ENCODE measurements at regions not wholly inside any gene's neighbourhood (a gene's known extent, or its start where the extent isn't known, plus 50 kb on each side); places are given as distances from the start of the nearest gene placed in this dataset.
"Not testable (repeated sequence)": the region's sequence is repeated elsewhere in the genome, so short reads cannot be mapped to it uniquely, and the experiment has no call there.

DNA sequence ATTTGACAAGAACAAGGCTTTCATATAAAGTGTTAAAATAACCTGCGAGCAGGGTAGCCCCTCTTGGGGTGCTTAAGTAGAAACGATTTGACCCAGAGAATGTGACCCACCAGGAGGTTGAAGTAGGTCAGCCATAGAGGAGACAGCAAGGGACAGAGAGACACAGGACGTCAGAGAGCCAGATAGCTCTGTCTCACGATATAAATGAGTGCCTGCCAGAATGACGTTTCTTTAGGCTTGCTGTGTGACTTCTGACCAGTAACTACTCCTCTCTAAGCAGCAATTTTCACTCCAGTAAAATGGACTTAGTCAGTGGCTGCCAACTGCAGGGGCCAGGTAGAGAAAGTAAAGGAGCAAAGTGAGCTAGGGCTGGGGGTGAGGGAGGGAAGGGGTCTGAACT lies 473.0 kb upstream of the C16orf82 start:
- no peak for DNase-seq (ENCODE audit: low read depth)

DNA sequence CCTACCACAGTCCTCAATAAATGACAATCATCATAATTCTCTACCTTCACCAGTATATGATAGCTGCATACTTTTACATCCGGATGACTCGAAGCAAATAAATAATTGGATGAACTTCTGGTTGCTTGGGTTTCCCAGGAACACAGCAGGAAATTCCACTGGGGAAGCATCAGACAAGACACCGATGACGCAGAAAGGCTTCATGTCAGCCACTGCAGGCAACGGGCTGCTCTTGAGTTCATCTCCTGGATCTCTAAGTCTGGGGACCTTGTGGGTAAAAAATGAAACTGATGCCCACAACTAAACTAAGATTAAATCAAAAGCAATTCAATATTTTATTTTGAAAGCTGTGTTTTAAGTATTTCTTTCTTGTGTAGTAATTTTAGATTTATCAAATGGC lies 472.1 kb upstream of the C16orf82 start:
- DNase-seq (ENCODE audit: low read depth) = peak; percentile 12

DNA sequence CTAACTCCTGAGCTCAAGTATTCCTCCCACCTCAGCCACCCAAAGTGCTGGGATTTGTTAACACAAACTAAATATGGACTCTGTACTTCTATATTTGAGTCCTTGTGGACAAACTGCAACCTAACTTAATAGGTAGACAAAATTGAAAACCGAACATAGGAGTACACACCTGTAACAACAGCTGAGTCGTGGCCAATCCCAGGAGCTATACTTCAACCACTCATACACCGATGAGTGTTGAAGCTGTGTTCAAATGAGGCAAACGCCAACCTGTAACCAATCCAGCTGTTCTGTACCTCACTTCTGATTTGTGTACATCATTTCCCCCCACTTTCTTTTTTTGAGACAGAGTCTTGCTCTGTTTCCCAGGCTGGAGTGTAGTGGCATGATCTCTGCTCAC lies 471.5 kb upstream of the C16orf82 start:
- DNase-seq (ENCODE audit: low read depth) = no peak

DNA sequence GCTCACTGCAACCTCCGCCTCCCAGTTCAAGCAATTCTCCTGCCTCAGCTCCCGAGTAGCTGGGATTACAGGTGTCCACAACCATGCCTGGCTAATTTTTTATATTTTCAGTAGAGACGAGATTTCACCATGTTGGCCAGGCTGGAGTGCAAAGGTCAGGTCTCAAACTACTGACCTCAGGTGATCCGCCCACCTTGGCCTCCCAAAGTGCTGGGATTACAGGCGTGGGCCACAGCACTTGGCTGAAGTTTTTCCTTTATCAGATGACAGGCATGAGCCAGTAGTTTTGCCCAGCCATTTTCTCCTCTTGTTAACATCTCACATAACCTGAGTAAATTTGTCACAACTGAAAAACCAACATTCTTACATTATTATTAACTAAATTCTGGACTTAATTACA lies 470.7 kb upstream of the C16orf82 start:
- not testable (repeated sequence) for DNase-seq (ENCODE audit: low read depth)

DNA sequence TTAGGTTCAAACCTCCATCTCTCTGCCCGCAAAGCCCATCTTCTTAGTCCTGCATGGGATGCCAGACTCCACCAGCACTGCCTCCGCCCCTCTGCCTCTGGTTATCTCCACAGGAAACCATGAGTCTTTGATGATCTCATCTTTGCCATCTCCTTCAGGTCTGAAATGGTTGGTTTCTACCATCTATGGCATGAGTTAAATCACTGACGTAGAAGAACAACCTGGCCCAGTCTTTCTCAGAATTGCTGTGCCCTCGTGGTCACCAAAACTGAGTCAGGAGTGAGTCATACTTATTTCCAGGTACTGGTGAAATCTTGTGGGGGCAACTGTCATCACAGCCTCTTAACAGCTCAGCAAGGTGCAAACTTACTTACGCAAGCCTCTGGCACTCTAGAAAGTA lies 468.7 kb upstream of the C16orf82 start:
- peak; percentile 37 for DNase-seq (ENCODE audit: low read depth)

DNA sequence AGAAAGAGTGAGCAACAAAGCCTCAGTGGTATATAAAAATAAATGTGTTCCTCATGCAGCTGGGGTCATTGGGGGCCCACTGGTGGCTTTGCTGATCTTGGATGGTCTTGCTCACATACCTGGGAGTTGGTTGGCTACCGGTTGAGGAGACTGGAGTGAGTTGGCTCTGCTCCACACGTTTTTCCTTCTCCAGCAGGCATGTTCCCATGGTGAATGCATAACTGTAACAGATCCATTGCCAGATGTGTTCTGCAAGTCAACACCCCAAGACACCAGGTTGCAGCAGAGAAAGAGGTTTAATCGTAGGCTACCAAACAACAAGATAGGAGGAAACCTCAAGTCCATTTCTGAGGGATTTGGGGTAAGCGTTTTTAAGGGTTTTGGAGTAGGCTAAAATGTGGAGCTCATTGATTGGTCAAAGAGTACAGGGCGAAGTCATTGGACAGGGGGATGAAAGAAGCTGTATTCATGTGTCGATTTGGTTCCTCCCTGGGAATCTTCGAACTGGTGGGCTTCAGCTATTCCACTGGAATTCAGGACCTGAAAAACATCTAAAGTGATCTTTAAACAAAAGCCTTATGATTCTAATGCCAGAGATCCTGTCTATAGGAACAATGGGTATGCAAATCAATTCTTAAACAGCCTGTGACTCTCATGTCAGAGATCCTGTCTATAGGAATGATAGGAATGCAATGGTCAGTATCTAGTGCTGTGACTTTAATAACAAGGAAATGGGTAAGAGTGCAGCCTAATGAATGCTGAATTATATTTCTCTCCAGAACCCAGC lies 467.5 kb upstream of the C16orf82 start:
- DNase-seq (ENCODE audit: low read depth) = no peak

DNA sequence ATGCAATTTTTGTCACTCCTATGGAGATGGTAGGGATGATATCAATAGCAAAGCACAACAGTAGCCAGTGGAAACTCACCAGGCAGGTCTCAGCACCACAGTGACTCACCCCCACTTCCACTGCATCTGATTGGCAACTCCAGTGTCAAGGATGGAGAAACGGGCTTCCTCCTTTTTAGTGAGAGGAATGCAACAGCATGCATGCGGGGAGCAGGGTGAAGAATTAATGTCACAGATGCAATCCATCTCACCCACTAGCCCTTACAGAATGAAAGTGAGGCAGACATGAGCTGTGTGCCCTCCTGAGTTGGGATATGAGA lies 467.0 kb upstream of the C16orf82 start:
- DNase-seq (ENCODE audit: low read depth) = peak; percentile 1

DNA sequence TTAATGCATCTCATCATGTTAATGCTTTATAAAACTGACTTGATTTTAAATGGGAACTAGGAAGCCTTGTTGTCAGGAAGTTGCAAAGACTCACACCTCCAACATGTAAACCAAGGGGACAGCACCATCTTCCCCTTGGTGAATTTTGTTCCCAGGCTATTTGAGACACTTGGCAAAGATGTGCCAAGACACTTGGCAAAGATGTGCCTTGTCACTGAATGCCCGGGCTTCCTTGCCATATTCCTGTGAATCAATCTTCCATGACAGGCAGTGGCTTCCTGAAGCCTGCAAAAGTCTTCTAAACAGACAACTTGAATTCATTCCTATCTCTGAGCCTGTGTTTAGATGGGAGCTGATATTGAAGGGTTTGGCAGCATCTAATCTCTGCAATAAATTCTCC lies 465.4 kb upstream of the C16orf82 start:
- DNase-seq (ENCODE audit: low read depth) = no peak

DNA sequence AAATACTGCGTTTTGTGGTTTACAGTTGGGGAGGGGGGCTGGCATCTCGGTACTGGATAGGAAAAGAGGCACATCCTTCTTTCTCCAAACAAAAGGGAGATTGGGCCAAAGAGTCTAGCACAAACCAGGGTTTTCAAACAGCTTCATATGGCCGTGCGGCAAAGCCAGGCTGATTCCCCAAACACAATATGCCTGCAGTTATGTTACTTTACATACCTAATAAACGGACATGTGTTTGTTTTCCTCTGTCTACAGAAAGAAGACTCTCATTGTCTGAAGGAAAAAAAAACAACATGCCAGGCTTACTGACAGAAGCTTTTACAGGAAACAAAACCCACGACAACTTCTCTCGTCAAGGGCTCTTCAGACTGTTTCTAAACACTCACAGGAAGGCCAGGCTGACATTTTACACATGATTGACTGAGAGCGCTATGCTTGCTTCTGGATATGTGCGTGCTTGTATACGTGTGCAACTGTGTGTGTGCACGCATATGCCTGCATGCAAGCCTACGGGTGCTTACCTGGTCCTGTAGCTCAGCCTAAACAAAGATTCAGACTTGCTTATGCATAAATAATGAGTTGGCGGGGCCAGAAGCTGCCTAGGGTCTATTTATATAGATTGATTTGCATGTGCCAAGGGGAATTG lies 461.0 kb upstream of the C16orf82 start:
- DNase-seq (ENCODE audit: low read depth) = no peak

DNA sequence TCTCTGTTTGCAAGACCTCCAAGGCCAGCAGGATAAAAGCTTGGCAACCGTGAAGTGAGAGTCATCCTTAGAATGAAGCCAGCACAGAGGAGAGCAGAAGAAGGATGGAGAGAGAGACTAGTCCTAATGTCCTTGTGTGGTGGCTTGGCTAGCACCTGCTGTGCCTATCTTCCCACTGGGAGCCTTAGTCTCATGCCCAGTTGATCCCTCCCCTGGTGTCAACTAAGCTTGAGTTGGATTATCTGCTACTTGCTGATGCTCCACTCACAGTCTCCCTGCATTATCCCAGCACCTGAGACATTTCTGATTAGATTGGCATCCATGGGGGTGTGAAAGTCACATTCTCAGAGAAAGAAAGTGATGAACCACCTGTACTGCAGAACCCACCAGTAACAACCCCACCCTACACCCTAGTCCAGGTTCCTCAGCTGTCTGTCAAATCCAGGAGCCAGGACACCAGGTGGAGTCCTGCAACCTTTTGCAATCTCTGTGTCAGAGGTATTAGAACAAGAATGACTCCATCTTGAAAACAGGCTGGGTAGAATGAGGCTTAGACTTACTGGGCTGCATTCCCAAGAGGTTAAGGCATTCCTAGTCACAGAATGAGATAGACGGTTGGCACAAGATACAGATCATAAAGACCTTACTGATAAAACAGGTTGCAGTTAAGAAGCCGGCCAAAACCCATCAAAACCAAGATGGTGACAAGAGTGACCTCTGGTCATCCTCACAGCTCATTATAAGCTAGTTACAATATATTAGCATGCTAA lies 460.2 kb upstream of the C16orf82 start:
- no peak for DNase-seq (ENCODE audit: low read depth)

DNA sequence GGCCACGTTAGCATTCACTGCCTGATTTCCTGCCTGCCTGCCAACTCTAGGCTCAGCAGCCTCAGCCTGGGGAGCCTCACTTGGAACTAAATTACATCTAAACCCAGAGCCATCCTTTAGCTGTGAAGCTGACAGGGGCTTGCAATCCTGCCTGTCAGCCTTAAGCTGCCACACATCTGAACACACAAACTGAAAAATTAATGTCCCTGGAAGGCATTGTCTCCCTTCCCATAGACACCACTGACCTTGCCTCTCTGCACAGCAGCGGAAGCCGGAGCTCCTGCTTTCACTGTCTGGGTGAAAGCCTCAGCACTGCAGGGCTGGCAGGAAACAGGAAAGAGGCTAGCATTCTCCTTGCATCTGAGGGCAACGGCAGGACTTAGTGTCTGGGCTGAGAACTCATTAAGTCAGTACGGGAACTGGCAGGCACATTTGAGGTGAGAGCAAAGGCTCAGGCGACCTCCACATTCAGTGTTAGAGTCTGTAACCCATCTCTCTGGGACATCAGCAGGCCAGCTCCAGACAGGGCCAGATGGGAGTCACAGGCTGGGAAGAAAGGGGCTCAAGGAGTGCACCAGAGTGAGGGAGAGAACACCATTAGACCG lies 452.4 kb upstream of the C16orf82 start:
- DNase-seq (ENCODE audit: low read depth) = no peak

DNA sequence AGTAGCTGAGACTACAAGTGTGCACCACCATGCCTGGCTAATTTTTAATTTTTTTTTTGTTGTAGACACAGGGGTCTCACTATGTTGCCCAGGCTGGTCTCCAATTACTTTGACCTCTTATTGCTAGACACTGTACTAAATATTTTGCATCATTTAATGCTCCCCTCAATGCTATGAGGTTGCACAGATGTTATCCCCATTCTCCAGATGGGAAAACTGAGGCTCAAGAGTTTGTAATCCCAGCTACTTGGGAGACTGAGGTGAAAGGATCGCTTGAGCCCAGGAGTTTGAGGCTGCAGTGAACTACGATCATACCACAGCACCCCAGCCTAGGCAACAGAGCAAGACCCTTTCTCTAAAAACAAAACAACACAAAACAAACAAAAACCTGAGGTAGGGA lies 443.3 kb upstream of the C16orf82 start:
- no peak for DNase-seq (ENCODE audit: low read depth)

DNA sequence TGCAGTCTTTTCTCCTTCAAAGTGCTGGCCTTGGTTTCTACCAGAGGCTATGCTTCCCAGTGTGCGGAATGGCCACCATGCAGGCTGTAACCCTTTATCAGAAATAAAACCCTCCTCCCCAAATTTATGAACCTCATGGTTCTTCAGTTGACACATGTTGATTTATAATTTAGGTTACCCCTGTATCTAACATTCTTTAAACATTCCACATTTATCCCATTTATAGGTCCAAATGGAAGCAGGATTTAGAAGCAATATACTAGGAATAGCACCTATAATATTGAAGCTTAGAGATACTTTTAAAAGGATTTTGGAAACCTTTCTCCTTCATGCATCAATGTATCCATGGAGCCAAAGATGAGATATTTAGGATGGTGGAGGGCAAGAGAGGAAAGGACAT lies 438.8 kb upstream of the C16orf82 start:
- DNase-seq (ENCODE audit: low read depth) = no peak

DNA sequence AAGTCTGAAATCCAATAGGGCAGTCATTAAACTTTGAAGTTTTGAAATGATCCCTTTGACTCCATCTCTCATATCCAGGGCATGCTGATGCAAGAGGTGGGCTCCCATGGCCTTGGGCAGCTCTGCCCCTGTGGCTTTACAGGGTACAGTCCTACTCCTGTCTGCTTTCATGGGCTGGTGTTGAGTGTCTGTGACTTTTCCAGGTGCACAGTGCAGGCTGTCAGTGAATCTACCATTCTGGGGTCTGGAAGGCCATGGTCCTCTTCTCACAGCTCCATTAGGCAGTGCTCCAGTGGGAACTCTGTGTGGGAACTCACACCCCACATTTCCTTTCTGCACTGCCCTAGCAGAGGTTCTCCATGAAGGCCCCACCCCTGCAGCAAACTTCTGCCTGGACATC lies 435.4 kb upstream of the C16orf82 start:
- DNase-seq (ENCODE audit: low read depth) = not testable (repeated sequence)

DNA sequence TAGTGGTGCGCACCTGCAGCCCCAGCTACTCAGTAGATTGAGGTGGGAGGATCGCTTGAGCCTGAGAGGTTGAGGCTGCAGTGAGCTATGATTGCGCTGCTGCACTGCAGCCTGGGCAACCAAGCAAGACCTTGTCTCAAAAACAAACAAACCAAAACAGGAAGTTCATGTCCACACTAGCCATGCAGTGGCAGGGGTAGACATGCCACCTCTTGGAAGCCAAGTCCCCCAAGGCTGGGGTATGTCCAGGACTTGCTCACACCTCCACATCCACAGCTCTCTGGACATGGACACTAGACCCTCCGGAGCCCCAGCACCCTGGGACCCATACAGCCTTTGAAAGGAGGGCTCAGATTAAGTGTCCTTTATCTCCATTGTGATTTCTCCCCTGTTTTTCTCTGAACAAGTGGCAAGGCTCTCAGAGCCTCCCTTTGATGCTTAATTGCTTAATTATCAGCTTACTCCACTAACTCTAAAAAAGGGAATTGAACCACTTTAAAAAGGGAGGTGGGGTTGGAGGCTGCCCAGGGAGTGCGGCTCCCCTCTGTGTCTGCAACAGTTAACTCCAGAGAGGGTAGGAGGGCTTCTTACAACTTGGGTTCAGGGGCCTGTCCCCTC lies 424.6 kb upstream of the C16orf82 start:
- DNase-seq (ENCODE audit: low read depth) = no peak

DNA sequence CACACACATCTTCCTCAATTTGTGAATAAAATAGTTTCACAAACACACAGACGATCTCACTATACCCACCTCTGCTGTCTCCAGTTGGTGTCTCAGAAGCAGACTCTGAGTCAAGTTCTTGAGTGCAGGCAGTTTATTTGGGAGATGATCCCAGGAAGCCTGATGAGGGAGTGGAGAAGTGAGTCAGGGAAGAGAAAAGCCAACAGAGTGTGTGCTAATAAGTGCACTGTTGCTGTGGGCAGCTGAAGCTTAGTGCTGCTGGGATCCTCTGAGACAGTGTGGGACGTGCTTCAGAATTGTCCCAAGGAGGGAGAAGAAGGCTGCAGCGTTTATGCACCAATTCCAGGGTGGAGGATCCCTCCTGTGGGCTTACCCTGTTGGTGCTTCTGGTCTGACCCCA lies 423.2 kb upstream of the C16orf82 start:
- DNase-seq (ENCODE audit: low read depth) = peak; percentile 0

DNA sequence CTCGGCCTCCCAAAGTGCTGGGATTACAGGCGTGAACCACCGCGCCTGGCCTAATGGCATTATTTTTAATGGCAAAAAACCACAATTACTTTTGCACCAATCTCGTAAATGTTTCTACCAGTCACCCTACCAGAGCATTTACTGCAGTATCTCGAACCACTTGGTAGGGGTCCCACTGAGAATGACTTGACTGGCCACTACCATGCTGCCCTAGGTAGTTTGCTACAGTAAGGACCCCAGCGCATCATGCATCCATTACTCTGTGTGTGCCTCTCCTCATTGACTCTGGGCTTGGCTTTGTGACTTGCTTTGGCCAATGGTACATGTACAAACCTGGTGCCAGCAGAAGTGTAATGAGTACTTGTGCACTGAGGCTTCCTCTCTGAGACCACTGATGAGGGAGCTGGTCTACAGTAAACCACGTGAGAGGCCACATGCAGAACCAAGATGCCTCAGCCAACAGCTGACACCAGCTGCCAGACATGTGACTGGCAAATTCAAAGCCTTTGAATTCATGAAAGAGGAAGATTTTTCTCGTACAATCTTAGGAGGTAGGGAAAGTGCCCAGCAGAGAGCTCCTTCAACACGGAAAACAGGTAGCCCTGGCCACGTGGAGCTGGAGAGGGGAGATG lies 421.7 kb upstream of the C16orf82 start:
- no peak for DNase-seq (ENCODE audit: low read depth)

DNA sequence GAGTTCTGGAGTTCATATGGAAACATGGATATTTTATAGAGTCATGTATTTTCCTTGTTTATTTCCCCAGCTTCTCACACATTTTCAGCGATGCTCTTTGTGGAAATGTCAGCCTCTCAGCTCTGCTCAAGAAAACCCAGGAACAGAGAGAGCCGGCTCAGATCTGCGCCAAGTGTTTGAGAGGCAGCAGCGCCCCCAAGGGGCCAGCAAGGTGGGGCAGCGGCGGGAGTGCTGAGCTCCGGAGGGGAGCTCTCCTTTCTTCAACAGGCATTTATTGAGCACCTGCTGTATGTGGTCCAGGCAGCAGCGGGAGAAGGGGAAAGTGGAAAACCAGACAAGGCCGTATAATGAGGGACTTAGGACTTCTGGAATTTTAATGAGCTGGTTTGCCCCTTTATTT lies 421.1 kb upstream of the C16orf82 start:
- peak; percentile 4 for DNase-seq (ENCODE audit: low read depth)

DNA sequence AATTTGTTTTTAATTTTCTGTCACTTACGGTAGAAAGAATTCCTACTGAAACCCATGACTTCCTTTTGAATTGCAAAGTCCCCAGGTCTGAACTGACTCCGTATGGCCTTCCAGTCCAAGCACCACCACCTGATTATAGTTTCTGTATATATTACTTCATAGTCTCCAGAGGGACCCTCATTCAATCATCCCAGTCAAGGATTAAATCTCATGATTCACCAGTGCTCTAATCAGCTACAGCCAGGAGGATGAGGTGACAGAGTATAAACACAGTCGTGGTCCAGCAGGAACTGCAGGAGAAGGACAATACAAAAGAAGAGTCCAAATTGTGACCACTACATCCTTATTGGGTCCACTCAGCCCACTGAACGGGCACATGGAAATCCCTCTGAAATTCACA lies 418.9 kb upstream of the C16orf82 start:
- DNase-seq (ENCODE audit: low read depth) = no peak

DNA sequence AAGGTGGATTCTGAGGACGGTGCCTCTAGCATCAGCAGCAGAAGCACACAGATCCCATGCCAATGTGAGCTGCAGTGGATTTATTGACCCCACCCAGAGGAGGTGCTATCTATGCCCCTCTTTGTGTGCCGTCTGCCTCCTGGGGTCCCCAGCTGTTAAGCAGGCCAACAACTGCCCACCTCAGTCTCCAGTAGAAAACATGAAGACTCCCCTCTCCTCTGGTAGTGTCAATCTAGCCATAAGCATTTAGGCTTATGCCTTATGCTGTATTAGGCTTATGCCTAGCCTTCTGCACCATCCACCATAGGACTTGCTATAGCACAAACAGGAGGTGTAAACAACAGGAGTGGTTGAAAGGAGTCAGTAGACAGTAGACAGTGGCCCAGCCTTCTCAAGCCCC lies 417.9 kb upstream of the C16orf82 start:
- no peak for DNase-seq (ENCODE audit: low read depth)

DNA sequence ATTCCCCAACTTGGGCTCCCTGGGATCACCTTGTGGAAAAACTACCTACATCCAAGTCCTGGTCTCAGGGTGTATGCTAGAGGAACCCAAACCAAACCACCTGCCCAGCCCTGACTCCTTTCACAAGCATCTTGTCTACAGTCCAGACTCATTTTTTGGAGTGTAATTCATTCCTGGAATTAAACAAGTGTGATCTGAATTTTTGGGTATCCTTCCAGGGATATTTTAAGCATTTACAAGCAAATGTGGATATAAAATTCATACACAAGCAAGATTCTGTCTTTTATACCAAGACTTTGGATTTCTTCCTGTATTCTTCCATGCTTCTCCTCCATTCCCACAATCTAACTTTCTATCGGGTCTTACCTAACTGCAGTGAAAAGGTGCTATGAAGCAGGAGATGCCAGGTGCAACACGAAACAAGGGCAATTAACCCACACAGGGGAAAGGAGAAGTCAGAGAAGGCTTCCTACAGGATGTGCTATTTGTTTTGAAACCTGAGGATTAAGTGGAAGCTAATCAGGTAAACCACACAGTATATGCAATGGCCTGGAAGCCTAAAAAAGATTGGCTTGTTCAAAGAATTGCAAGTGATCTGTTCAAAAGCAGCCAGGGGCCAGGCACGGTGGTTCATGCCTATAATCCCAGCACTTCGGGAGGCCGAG lies 417.2 kb upstream of the C16orf82 start:
- no peak for DNase-seq (ENCODE audit: low read depth)
